GM13977 (cell line): ENCODE measurements at regions not wholly inside any gene's neighbourhood (a gene's known extent, or its start where the extent isn't known, plus 50 kb on each side); places are given as distances from the start of the nearest gene placed in this dataset.

Experiments used
- DNase-seq: peaks from one replicate; pipeline ENCODE4 v3.0.0; 2012; ENCODE audit warnings: low spot score
- in situ Hi-C: fragments of 300-500 bp; cut with MboI; formaldehyde crosslinking; loops from one replicate; pipeline ENCODE4 v1.12.0; 2022; ENCODE audit warnings: low sequenced_read_pairs, low pct_unique_long_range_greater_than_20kb, mixed read lengths, inconsistent platforms; ENCODE audit not compliant: unreplicated experiment
- TF ChIP-seq, protein P1 (sequence below): IDR thresholded peaks from 2 replicates; pipeline ENCODE4 v1.5.1; 2012; ENCODE audit warnings: mild to moderate bottlenecking, control low read depth; ENCODE audit not compliant: insufficient read depth; ENCODE audit errors: extremely low read depth, missing control alignments

DNA sequence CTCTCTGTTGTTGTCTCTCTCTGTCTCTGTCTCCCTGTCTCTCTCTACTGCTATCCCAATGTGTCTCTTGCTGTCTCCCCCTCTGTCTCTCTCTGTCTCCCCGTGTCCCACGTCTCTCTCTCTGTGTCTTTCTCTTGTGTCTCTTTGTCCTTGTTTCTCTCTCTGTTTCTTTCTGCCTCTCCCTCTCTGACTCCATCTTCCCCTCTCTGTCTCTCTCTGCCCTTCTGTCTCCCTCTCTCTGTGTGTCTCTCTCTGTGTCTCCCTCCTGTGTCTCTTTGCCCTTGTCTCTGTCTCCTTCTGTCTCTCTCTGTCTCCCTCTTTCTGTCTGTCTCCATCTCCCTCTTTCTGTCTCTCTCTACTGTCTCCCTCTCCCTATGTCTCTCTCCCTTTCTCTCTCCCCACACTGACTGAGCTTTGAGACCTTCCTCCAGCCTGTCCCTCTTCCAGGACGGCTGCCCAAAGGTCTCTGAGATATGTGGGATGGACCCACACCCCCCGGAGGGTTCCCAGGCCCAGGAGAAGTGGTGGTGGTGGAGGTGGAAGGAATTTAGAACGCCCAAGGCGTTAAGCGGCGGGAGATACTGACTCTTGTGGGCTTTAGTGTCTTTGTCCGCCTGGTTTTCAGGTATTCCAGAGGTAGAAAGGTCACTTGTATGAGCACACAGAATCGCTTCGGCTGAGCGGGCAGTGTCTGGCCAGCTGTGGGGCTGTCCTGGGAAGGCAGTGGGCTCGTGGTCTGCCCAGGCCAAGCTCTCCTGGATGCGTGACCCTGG, 65.5 kb upstream of the CCND1 start:
- in situ Hi-C loops = no loop called here
- no peak for DNase-seq
- TF ChIP-seq, protein P1, sequence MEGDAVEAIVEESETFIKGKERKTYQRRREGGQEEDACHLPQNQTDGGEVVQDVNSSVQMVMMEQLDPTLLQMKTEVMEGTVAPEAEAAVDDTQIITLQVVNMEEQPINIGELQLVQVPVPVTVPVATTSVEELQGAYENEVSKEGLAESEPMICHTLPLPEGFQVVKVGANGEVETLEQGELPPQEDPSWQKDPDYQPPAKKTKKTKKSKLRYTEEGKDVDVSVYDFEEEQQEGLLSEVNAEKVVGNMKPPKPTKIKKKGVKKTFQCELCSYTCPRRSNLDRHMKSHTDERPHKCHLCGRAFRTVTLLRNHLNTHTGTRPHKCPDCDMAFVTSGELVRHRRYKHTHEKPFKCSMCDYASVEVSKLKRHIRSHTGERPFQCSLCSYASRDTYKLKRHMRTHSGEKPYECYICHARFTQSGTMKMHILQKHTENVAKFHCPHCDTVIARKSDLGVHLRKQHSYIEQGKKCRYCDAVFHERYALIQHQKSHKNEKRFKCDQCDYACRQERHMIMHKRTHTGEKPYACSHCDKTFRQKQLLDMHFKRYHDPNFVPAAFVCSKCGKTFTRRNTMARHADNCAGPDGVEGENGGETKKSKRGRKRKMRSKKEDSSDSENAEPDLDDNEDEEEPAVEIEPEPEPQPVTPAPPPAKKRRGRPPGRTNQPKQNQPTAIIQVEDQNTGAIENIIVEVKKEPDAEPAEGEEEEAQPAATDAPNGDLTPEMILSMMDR = no peak

DNA sequence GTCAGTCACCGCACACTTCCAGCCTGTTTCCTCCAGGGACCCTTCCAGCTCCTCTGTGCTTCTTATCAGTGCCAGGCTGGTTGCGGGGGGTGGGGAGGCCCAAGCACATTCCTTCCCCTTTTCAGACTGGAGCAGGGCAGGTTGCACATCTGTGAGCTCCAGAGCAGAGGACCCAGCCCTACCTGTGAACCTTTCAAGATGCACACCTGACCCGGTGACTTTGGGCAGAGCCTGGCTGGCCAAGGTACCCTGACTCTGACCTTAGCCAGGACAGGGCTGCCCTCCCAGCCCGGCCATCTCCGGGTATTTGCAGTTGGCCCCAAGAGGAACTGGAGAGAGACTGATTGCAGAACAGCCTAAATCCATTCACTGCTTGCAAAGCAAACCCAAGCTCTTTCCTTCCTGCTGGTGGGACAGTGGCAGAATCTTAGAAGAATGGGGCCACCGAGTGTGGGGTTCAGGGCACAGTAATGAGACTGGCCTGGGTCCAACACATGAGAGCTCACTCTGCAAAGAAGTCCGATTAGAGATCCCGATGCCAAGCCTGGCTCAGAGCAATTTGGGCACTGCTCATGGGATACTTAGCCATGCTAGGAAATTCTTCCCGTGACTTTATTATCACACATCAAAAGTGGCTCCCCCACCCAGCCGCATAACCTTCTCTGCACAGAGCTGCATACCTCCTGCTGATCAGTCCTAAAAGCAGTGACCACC, 64.7 kb upstream of the CCND1 start:
- no peak for DNase-seq
- TF ChIP-seq, protein P1 = no peak
- in situ Hi-C loops = no loop called here

DNA sequence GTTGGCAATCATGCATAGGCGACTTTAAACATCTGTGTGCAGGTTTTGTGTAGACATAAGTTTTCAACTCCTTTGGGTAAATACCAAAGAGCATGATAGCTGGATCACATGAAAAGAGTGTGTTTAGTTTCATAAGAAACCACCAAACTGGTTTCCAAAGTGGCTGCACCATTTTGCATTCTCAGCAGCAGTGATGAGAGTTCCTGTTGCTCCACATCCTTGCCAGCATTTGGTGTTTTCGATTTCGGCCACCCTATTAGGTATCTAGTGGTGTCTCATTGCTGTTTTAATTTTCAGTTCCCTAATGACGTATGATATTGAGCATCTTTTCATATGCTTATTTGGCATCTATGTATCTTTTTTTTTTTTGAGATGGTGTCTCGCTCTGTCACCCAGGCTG, 62.8 kb upstream of the CCND1 start:
- TF ChIP-seq, protein P1 = no peak
- DNase-seq = no peak
- in situ Hi-C loops = no loop called here

DNA sequence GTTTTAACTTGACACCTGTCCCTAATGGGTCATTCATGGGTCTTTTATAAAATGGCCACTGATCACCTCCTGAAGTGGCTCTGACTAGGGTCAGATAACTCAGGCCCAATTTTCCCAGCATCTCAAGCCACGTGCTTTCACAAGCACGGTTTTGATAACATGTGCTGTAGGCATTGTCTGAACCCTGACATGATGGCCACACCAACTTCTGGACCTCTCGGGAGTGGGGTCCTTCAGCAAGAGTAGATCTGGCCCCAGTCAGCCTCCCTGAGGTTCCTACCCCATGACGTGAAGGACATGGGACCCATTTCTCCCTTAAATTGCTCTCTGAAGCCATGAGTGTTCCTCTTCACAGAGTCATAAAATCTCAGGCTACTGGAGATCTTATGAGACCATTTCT, 60.4 kb upstream of the CCND1 start:
- DNase-seq = no peak
- in situ Hi-C loops = no loop called here
- TF ChIP-seq, protein P1 = no peak

DNA sequence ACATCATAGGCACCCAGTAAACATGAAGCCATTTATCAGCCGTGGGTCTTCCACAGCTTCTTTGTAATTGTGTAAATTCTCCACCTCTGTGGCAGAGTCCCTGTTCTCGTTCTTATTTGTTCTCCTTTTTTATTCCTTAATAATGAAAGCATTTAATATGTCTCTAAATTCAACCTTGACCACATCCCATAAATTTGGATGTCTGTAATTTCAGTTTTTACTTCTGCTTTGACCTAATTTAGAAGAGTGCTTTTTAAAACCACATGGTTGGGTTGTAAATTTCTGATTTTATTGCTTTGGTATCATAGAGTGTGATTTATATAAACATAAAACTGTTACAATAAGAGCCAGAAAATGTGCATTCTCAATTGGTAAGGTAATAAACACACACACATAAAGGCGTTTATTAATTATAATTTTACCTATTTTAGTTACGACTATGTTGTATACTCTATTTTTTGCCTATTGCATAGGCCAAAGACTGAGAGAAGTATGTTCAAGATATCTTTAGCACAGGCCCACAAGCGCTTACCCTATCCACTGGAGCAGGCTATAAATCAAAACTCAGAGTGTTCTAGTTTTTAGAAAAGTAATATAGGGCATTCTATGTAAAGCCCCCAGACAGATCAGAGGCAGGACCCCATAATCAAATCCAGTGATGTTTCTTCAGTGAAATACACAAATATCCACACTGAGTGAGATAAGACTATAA, 58.0 kb upstream of the CCND1 start:
- no peak for DNase-seq
- TF ChIP-seq, protein P1 = no peak
- in situ Hi-C loops = no loop called here

DNA sequence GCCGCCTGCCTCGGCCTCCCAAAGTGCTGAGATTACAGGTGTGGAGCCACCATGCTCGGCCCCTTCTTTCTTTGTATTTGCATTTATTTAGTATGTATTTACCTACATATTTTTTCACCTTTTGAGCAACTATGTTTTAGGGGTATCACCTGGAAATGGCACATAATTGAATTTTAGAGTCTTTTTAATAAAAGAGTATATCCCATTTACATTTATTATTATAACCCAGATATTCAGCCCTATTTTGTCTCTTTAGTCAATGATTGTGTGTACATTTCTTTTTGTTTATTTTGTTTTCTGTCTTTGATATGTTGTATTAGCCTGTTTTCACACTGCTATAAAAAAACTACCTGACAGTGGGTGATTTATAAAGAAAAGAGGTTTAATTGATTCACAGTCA, 56.8 kb upstream of the CCND1 start:
- in situ Hi-C loops = no loop called here
- DNase-seq = no peak
- TF ChIP-seq, protein P1 = no peak
